ENCODE measurements at regions not wholly inside any gene's neighbourhood (a gene's known extent, or its start where the extent isn't known, plus 50 kb on each side); places are given as distances from the start of the nearest gene placed in this dataset.

- DNase-seq (no peak), ATAC-seq (no peak)
- intact Hi-C loops (cut with DNase I, micrococcal nuclease), result no loop called here
Observed at GRCh38 chr1:96238426-96238825, 483.2 kb upstream of the PTBP2 start.

- no peak for ATAC-seq
- intact Hi-C loops (cut with DNase I, micrococcal nuclease), result no loop called here
- no peak for DNase-seq
Observed at GRCh38 chr1:96240438-96240837, 481.1 kb upstream of the PTBP2 start.

GRCh38 chr1:96253246-96254035, 468.1 kb upstream of the PTBP2 start:
- DNase-seq, result no peak
- no peak for ATAC-seq
- intact Hi-C loops (cut with DNase I, micrococcal nuclease), result no loop called here

- intact Hi-C loops (cut with DNase I, micrococcal nuclease), result no loop called here
- ATAC-seq (no peak), DNase-seq (no peak)
Observed at GRCh38 chr1:96256130-96256790, 465.3 kb upstream of the PTBP2 start.

GRCh38 chr1:96259399-96259798, 462.2 kb upstream of the PTBP2 start:
- DNase-seq, result no peak
- ATAC-seq, result no peak

GRCh38 chr1:96281491-96281890, 440.1 kb upstream of the PTBP2 start:
- intact Hi-C loops (cut with DNase I, micrococcal nuclease), result no loop called here
- DNase-seq (no peak), ATAC-seq (no peak)

More at GRCh38 chr1:96259399-96259798, 462.2 kb upstream of the PTBP2 start:
- intact Hi-C loops (cut with DNase I, micrococcal nuclease), result no loop called here

GRCh38 chr1:96290033-96290432, 431.6 kb upstream of the PTBP2 start:
- intact Hi-C loops (cut with DNase I, micrococcal nuclease), result no loop called here
- DNase-seq (no peak), ATAC-seq (no peak)

- ATAC-seq, result no peak
- no peak for DNase-seq
- intact Hi-C loops (cut with DNase I, micrococcal nuclease), result no loop called here
Observed at GRCh38 chr1:96290801-96291200, 430.8 kb upstream of the PTBP2 start.

- no peak for ATAC-seq
Observed at GRCh38 chr1:96291468-96291867, 430.1 kb upstream of the PTBP2 start.

GRCh38 chr1:96292141-96292540, 429.4 kb upstream of the PTBP2 start:
- DNase-seq (no peak), ATAC-seq (no peak)
- intact Hi-C loops (cut with DNase I, micrococcal nuclease), result no loop called here

More at GRCh38 chr1:96291468-96291867, 430.1 kb upstream of the PTBP2 start:
- intact Hi-C loops (cut with DNase I, micrococcal nuclease), result no loop called here
- DNase-seq, result no peak

- ATAC-seq (no peak), DNase-seq (no peak)
- intact Hi-C loops (cut with DNase I, micrococcal nuclease), result no loop called here
Observed at GRCh38 chr1:96296991-96297390, 424.6 kb upstream of the PTBP2 start.

- no peak for DNase-seq
- intact Hi-C loops (cut with DNase I, micrococcal nuclease), result no loop called here
- ATAC-seq, result no peak
Observed at GRCh38 chr1:96306809-96307560, 414.6 kb upstream of the PTBP2 start.

GRCh38 chr1:96308314-96308713, 413.3 kb upstream of the PTBP2 start:
- DNase-seq (no peak), ATAC-seq (no peak)
- intact Hi-C loops (cut with DNase I, micrococcal nuclease), result no loop called here

GRCh38 chr1:96309783-96310182, 411.8 kb upstream of the PTBP2 start:
- intact Hi-C loops (cut with DNase I, micrococcal nuclease), result no loop called here
- ATAC-seq, result no peak
- no peak for DNase-seq

- DNase-seq (no peak), ATAC-seq (no peak)
- intact Hi-C loops (cut with DNase I, micrococcal nuclease), result no loop called here
Observed at GRCh38 chr1:96313216-96313615, 408.4 kb upstream of the PTBP2 start.

GRCh38 chr1:96329121-96329520, 392.5 kb upstream of the PTBP2 start:
- ATAC-seq, result no peak
- intact Hi-C loops (cut with DNase I, micrococcal nuclease), result no loop called here
- DNase-seq, result no peak

GRCh38 chr1:96331596-96331995, 390.0 kb upstream of the PTBP2 start:
- no peak for ATAC-seq
- no peak for DNase-seq
- intact Hi-C loops (cut with DNase I, micrococcal nuclease), result no loop called here

- DNase-seq (no peak), ATAC-seq (no peak)
- intact Hi-C loops (cut with DNase I, micrococcal nuclease), result no loop called here
Observed at GRCh38 chr1:96333522-96334235, 387.9 kb upstream of the PTBP2 start.

GRCh38 chr1:96334236-96334557, 387.4 kb upstream of the PTBP2 start:
- DNase-seq, result no peak
- intact Hi-C loops (cut with DNase I, micrococcal nuclease), result no loop called here
- no peak for ATAC-seq

All from left colon (tissue), 2 donors.